Caco-2 (cell line): ENCODE measurements at regions not wholly inside any gene's neighbourhood (a gene's known extent, or its start where the extent isn't known, plus 50 kb on each side); places are given as distances from the start of the nearest gene placed in this dataset.

Experiments
- BruUV-seq: library from RNA; stranded (reverse); fragments of 400-500 nt; replicated peaks from 2 replicates; lab custom pipeline; 2021; lab: Mats Ljungman, UMichigan
- CTCF ChIA-PET: fragments of 300-600 bp; sonication (Branson Sonifier 250); formaldehyde crosslinking; loops from one replicate; lab custom pipeline; 2022; ENCODE audit warnings: antibody characterized with exemption; lab: Charles Lee
- POLR2A ChIA-PET: fragments of 300-600 bp; sonication (Branson Sonifier 250); formaldehyde crosslinking; loops from one replicate; lab custom pipeline; 2022; ENCODE audit warnings: antibody characterized with exemption; lab: Charles Lee
- DNase-seq, 2 experiments: peaks; one replicate each; pipeline versions ENCODE4 v3.0.0 to v3.0.0-alpha.2; 2020 to 2022
- H3K27me3 ChIP-seq: replicated peaks from 2 replicates; pipeline ENCODE4 v1.6.0; 2011; ENCODE audit warnings: low read length; ENCODE audit not compliant: control insufficient read depth, insufficient read depth
- H3K36me3 ChIP-seq: 2 replicates; pipeline ENCODE4 v1.5.1; 2011; ENCODE audit warnings: low read length; ENCODE audit not compliant: control insufficient read depth, insufficient read depth
- H3K4me1 ChIP-seq: fragments of 250-450 bp; sonication (Bioruptor Pico); 2 replicates; pipeline ENCODE4 v1.5.1; 2020; ENCODE audit warnings: mild to moderate bottlenecking
- H3K4me3 ChIP-seq: 2 replicates; pipeline ENCODE4 v1.5.1; 2011; ENCODE audit warnings: low read depth, mild to moderate bottlenecking, control low read depth, low read length
- H3K9me3 ChIP-seq: fragments of 250-450 bp; sonication (Bioruptor Pico); 2 replicates; pipeline ENCODE4 v1.5.1; 2020; ENCODE audit warnings: mild to moderate bottlenecking, moderate library complexity
- H3K27ac Mint-ChIP-seq: one replicate; pipeline ENCODE4 v1.8.0; 2022; ENCODE audit warnings: mixed read lengths; ENCODE audit not compliant: unreplicated experiment
- H3K27me3 Mint-ChIP-seq: one replicate; pipeline ENCODE4 v1.8.0; 2022; ENCODE audit warnings: mixed read lengths; ENCODE audit not compliant: insufficient read depth, unreplicated experiment
- H3K36me3 Mint-ChIP-seq: one replicate; pipeline ENCODE4 v1.8.0; 2022; ENCODE audit warnings: mild to moderate bottlenecking, mixed read lengths; ENCODE audit not compliant: insufficient read depth, unreplicated experiment
- H3K4me1 Mint-ChIP-seq: one replicate; pipeline ENCODE4 v1.8.0; 2022; ENCODE audit warnings: low read depth, mixed read lengths; ENCODE audit not compliant: unreplicated experiment
- H3K4me3 Mint-ChIP-seq: one replicate; pipeline ENCODE4 v1.8.0; 2022; ENCODE audit warnings: mild to moderate bottlenecking, moderate library complexity, mixed read lengths; ENCODE audit not compliant: unreplicated experiment
- H3K9me3 Mint-ChIP-seq: one replicate; pipeline ENCODE4 v1.8.0; 2022; ENCODE audit warnings: mixed read lengths; ENCODE audit not compliant: unreplicated experiment
- intact Hi-C: fragments of 100-400 bp; cut with micrococcal nuclease; formaldehyde crosslinking; loops from one replicate; pipeline ENCODE4 v1.10.0; 2022; ENCODE audit not compliant: unreplicated experiment
- TF ChIP-seq, protein P1 (sequence below), 2 experiments: fragments of 200-600 bp in 1 of 2; IDR thresholded peaks; 1 replicate in 1 of 2; 2 replicates in 1 of 2; pipeline versions ENCODE4 v1.5.1 to v1.8.0; 2011 to 2022; ENCODE audit warnings: antibody characterized with exemption in 1 of 2, control low read depth in 1 of 2, inconsistent platforms in 1 of 2, low read depth in 1 of 2, low read length in 1 of 2, mild to moderate bottlenecking in 1 of 2, moderate library complexity in 1 of 2; ENCODE audit not compliant: insufficient read depth in 1 of 2, severe bottlenecking in 1 of 2, unreplicated experiment in 1 of 2

GRCh38 chr18:77894060-77894459 is 644.4 kb downstream of the GALR1 start:
- intact Hi-C loops: no loop called here
- TF ChIP-seq, protein P1, sequence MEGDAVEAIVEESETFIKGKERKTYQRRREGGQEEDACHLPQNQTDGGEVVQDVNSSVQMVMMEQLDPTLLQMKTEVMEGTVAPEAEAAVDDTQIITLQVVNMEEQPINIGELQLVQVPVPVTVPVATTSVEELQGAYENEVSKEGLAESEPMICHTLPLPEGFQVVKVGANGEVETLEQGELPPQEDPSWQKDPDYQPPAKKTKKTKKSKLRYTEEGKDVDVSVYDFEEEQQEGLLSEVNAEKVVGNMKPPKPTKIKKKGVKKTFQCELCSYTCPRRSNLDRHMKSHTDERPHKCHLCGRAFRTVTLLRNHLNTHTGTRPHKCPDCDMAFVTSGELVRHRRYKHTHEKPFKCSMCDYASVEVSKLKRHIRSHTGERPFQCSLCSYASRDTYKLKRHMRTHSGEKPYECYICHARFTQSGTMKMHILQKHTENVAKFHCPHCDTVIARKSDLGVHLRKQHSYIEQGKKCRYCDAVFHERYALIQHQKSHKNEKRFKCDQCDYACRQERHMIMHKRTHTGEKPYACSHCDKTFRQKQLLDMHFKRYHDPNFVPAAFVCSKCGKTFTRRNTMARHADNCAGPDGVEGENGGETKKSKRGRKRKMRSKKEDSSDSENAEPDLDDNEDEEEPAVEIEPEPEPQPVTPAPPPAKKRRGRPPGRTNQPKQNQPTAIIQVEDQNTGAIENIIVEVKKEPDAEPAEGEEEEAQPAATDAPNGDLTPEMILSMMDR (IDR thresholded peaks at IDR 0.05; ENCODE audit: insufficient read depth in 1 of 2, low read depth in 1 of 2, low read length in 1 of 2, severe bottlenecking in 1 of 2, unreplicated experiment in 1 of 2): no peak
- Histone ChIP-seq H3K4me3 (no peak overlapping the region), H3K27me3 (no peaks in the 10 kb centered on the region), H3K4me1 (no peaks in the 10 kb centered on the region), H3K9me3 (no peaks in the 10 kb centered on the region), H3K36me3 (no peaks in the 10 kb centered on the region)
- Mint-ChIP-seq H3K27me3 (no peaks in the 10 kb centered on the region), H3K27ac (no peak overlapping the region), H3K9me3 (no peaks in the 10 kb centered on the region), H3K4me1 (no peaks in the 10 kb centered on the region), H3K36me3 (no peaks in the 10 kb centered on the region), H3K4me3 (no peak overlapping the region)
- POLR2A ChIA-PET: no interaction called here
- CTCF ChIA-PET: no interaction called here
- DNase-seq: no peak
- no TSS peak for BruUV-seq

DNA sequence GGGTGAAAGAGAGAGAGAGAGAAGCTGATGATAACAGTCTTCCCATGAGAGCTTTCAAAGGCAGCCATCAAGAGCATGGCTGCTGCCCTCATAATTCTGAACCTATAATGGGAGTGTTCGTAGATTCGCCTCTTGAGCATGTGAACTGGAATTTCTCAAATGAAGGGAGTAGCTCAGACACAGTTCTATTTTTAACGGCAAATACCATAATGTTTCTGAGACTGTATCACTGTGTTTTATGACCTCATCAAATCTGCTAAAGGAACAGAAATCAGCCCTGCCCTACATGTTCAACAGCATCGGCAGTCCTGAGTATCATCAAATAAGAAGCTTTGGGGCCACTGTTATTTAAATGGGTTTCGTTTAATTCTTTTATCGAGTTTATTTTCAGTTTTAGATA is 645.6 kb downstream of the GALR1 start:
- Histone ChIP-seq H3K27me3 (no peaks in the 10 kb centered on the region), H3K4me1 (no peaks in the 10 kb centered on the region), H3K9me3 (no peaks in the 10 kb centered on the region), H3K4me3 (no peak overlapping the region), H3K36me3 (no peaks in the 10 kb centered on the region)
- no TSS peak for BruUV-seq
- no peak for DNase-seq
- Mint-ChIP-seq H3K27ac (no peak overlapping the region), H3K27me3 (no peaks in the 10 kb centered on the region), H3K9me3 (no peaks in the 10 kb centered on the region), H3K4me1 (no peaks in the 10 kb centered on the region), H3K36me3 (no peaks in the 10 kb centered on the region), H3K4me3 (no peak overlapping the region)
- TF ChIP-seq, protein P1 (IDR thresholded peaks at IDR 0.05; ENCODE audit: insufficient read depth in 1 of 2, low read depth in 1 of 2, low read length in 1 of 2, severe bottlenecking in 1 of 2, unreplicated experiment in 1 of 2): no peak
- POLR2A ChIA-PET: no interaction called here
- intact Hi-C loops: no loop called here
- CTCF ChIA-PET: no interaction called here

- TF ChIP-seq, protein P1 (IDR thresholded peaks at IDR 0.05; ENCODE audit: insufficient read depth in 1 of 2, low read depth in 1 of 2, low read length in 1 of 2, severe bottlenecking in 1 of 2, unreplicated experiment in 1 of 2): no peak
- Mint-ChIP-seq H3K27ac (no peak overlapping the region), H3K4me1 (no peaks in the 10 kb centered on the region), H3K9me3 (no peaks in the 10 kb centered on the region), H3K27me3 (no peaks in the 10 kb centered on the region), H3K4me3 (no peak overlapping the region), H3K36me3 (no peaks in the 10 kb centered on the region)
- ChIA-PET POLR2A (no interaction called here), CTCF (no interaction called here)
- Histone ChIP-seq H3K36me3 (no peaks in the 10 kb centered on the region), H3K4me3 (no peak overlapping the region), H3K4me1 (no peaks in the 10 kb centered on the region), H3K9me3 (no peaks in the 10 kb centered on the region), H3K27me3 (no peaks in the 10 kb centered on the region)
- intact Hi-C loops: no loop called here
- DNase-seq: no peak
- BruUV-seq: no TSS peak
Observed at GRCh38 chr18:77896586-77897252, 647.1 kb downstream of the GALR1 start.
